ENCODE measurements at regions not wholly inside any gene's neighbourhood (a gene's known extent, or its start where the extent isn't known, plus 50 kb on each side); places are given as distances from the start of the nearest gene placed in this dataset.
"Not testable (repeated sequence)": the region's sequence is repeated elsewhere in the genome, so short reads cannot be mapped to it uniquely, and the experiment has no call there.

DNA sequence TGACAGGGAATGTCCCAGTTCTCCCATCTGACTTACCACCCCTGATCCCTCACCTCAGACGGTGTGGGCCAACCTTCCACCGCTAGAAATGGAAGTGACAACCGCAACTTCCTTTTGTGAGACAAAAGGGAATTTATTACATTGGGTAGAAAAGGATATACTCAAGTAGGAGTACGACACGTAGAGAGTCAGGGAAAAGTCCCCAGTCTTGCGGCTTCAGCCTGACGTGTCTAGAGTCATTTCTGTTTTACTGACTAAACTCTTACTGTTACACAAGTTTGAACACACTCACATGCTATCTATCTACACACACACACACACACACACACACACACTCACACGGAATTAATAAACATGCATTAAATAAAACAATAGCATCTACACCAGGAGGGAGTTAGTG, 178.9 kb downstream of the COPRS start:
- peak; percentile 92 for DNase-seq
- peaks cover 38% of the 10 kb centered on the region for H3K27me3 Mint-ChIP-seq (ENCODE audit: low read depth)
- peak overlapping the region; percentile 76 for H3K27ac Mint-ChIP-seq
- CTCF ChIA-PET: no interaction called here
- intact Hi-C loops (cut with micrococcal nuclease): loop anchor here (1.0 to 5.0 kb wide), 5 partner anchors 123 to 361 kb away; partner anchors contain the start of gene UTP6
- peak overlapping the region; percentile 44 for H3K4me3 Mint-ChIP-seq
- H3K9me3 Mint-ChIP-seq: no peaks in the 10 kb centered on the region
- H3K36me3 Mint-ChIP-seq (ENCODE audit: low read depth): peaks cover 1% of the 10 kb centered on the region
- H3K4me1 Mint-ChIP-seq (ENCODE audit: low read depth): peaks cover 13% of the 10 kb centered on the region

GRCh38 chr17:31679667-31680066, 179.4 kb downstream of the COPRS start:
- H3K4me3 Mint-ChIP-seq: no peak overlapping the region
- H3K36me3 Mint-ChIP-seq (ENCODE audit: low read depth): peaks cover 1% of the 10 kb centered on the region
- H3K9me3 Mint-ChIP-seq: no peaks in the 10 kb centered on the region
- H3K27me3 Mint-ChIP-seq (ENCODE audit: low read depth): peaks cover 39% of the 10 kb centered on the region
- no peak for DNase-seq
- no peak overlapping the region for H3K27ac Mint-ChIP-seq
- intact Hi-C loops (cut with micrococcal nuclease): loop anchor here (1.0 to 5.0 kb wide), 5 partner anchors 122 to 361 kb away; partner anchors contain the start of gene UTP6
- CTCF ChIA-PET: no interaction called here
- peaks cover 13% of the 10 kb centered on the region for H3K4me1 Mint-ChIP-seq (ENCODE audit: low read depth)

DNA sequence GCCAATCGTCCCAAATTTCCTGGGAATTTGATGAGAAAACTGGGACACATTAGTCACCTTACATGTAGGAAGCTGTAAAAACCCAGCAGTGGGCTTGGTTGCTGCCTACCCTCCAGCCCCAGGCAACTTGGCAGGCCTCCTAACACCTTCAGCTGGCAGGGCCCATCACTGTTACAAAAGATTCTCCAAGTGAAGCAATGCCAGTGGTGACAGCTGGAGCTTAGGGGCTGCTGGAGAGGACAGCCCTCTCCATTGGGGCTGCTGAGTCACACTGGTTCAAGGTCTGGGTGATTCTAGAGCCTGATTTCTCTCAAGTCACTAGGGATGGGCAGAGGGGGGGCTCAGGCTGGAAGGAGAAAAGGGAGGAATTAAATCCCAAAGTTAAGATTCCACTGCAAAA, 180.6 kb downstream of the COPRS start:
- intact Hi-C loops (cut with micrococcal nuclease): no loop called here
- no peak overlapping the region for H3K27ac Mint-ChIP-seq
- no peak overlapping the region for H3K4me3 Mint-ChIP-seq
- peaks cover 13% of the 10 kb centered on the region for H3K4me1 Mint-ChIP-seq (ENCODE audit: low read depth)
- H3K27me3 Mint-ChIP-seq (ENCODE audit: low read depth): peaks cover 37% of the 10 kb centered on the region
- no peak for DNase-seq
- CTCF ChIA-PET: interaction anchor here (0.7 kb wide), 1 partner anchor 159 kb away, joined by 4 read pairs; no protein-coding TSS in a partner anchor
- no peaks in the 10 kb centered on the region for H3K9me3 Mint-ChIP-seq
- peaks cover 1% of the 10 kb centered on the region for H3K36me3 Mint-ChIP-seq (ENCODE audit: low read depth)

DNA sequence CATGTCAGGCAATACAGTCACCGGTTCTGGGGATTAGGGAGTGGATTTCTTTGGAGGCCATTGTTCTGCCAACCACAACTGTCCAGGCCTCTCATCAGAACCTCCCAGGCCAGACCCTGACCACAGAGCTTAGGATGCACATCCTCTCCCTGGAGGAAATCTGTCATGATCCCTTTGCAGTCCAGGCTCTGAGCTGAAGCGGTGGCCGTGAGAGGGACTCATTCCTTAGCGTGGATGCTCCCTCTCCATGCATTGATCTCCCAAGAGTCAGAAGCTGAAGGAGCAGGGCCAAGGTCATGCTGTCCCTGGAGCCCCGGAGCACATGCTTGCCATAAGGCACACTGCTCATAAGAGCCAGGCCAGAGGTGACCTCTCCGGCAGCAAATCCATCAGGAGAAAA, 181.4 kb downstream of the COPRS start:
- intact Hi-C loops (cut with micrococcal nuclease): no loop called here
- no peaks in the 10 kb centered on the region for H3K9me3 Mint-ChIP-seq
- no peak for DNase-seq
- peaks cover 40% of the 10 kb centered on the region for H3K27me3 Mint-ChIP-seq (ENCODE audit: low read depth)
- H3K36me3 Mint-ChIP-seq (ENCODE audit: low read depth): peaks cover 1% of the 10 kb centered on the region
- H3K4me3 Mint-ChIP-seq: no peak overlapping the region
- CTCF ChIA-PET: no interaction called here
- peaks cover 13% of the 10 kb centered on the region for H3K4me1 Mint-ChIP-seq (ENCODE audit: low read depth)
- no peak overlapping the region for H3K27ac Mint-ChIP-seq

DNA sequence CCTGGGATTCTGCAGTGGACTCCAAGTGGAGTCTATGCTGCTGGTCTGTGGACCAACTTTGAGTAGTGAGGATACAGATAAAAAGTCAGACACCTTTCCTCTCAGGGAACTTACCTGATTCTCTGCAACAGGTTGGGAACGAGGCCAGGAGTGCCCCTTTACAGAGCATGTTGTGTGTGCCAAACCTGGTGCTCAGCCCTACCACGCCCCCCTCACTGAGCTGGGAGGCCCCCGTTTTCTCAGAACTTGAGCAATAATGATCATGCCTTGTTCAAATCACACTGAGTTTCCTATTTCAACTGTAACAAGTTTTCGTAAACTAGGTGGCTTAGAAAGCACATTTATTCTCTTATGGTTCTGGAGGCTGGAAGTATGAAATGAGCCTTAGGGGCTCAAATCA, 182.0 kb downstream of the COPRS start:
- H3K27me3 Mint-ChIP-seq (ENCODE audit: low read depth): peaks cover 41% of the 10 kb centered on the region
- no peak overlapping the region for H3K27ac Mint-ChIP-seq
- peaks cover 1% of the 10 kb centered on the region for H3K36me3 Mint-ChIP-seq (ENCODE audit: low read depth)
- CTCF ChIA-PET: no interaction called here
- peaks cover 13% of the 10 kb centered on the region for H3K4me1 Mint-ChIP-seq (ENCODE audit: low read depth)
- H3K9me3 Mint-ChIP-seq: no peaks in the 10 kb centered on the region
- H3K4me3 Mint-ChIP-seq: no peak overlapping the region
- DNase-seq: no peak
- intact Hi-C loops (cut with micrococcal nuclease): no loop called here

DNA sequence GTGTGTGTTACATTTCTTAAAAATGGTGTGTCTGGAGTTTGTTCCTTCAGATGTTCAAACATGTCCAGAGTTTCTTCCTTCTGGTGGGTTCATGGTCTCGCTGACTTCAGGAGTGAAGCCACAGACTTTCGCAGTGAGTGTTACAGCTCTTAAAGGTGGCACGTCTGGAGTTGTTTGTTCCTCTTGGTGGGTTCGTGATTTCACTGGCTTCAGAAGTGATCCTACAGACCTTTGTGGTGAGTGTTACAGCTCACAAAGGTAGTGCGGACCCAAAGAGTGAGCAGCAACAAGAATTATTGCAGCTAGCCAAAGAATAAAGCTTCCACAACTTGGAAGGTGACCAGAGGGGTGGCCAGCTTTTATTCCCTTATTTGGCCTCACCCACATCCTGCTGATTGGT, 183.7 kb downstream of the COPRS start:
- intact Hi-C loops (cut with micrococcal nuclease); H3K4me3 Mint-ChIP-seq; H3K27ac Mint-ChIP-seq; CTCF ChIA-PET; DNase-seq; H3K9me3 Mint-ChIP-seq; H3K36me3 Mint-ChIP-seq (ENCODE audit: low read depth): not testable (repeated sequence)
- H3K4me1 Mint-ChIP-seq (ENCODE audit: low read depth): peaks cover 11% of the 10 kb centered on the region
- H3K27me3 Mint-ChIP-seq (ENCODE audit: low read depth): peaks cover 49% of the 10 kb centered on the region

GRCh38 chr17:31674717-31675349, 184.2 kb downstream of the COPRS start:
- intact Hi-C loops (cut with micrococcal nuclease): no loop called here
- no peak for DNase-seq
- peaks cover 48% of the 10 kb centered on the region for H3K27me3 Mint-ChIP-seq (ENCODE audit: low read depth)
- H3K36me3 Mint-ChIP-seq (ENCODE audit: low read depth): no peaks in the 10 kb centered on the region
- peaks cover 5% of the 10 kb centered on the region for H3K4me1 Mint-ChIP-seq (ENCODE audit: low read depth)
- no peaks in the 10 kb centered on the region for H3K9me3 Mint-ChIP-seq
- H3K4me3 Mint-ChIP-seq: no peak overlapping the region
- CTCF ChIA-PET: no interaction called here
- no peak overlapping the region for H3K27ac Mint-ChIP-seq

DNA sequence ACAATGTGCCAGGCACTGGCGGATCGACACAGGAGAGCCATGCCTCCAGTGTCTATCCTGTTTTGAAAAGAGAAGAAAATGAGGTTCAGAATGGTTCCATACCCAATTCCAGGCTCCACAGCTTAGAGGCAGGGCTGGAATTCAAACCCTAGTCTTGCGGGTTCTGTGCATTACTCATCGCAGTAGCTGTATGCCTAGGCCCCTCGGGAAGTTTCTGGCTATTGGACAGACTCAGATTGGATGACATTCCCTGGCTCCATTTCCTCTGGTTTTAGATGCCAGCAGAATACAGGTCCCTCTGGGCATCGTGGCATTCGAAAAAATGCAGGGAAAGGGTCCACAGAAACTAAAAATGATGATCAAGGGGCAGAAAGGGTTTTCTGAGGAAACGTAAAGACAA, 184.7 kb downstream of the COPRS start:
- Mint-ChIP-seq H3K27ac (no peak overlapping the region), H3K4me1 (ENCODE audit: low read depth) (no peaks in the 10 kb centered on the region), H3K36me3 (ENCODE audit: low read depth) (no peaks in the 10 kb centered on the region), H3K9me3 (no peaks in the 10 kb centered on the region), H3K27me3 (ENCODE audit: low read depth) (peaks cover 52% of the 10 kb centered on the region), H3K4me3 (no peak overlapping the region)
- intact Hi-C loops (cut with micrococcal nuclease): no loop called here
- DNase-seq: no peak
- CTCF ChIA-PET: no interaction called here

GRCh38 chr17:31673076-31673475, 186.0 kb downstream of the COPRS start:
- Mint-ChIP-seq H3K27me3 (ENCODE audit: low read depth) (peaks cover 58% of the 10 kb centered on the region), H3K9me3 (no peaks in the 10 kb centered on the region), H3K4me1 (ENCODE audit: low read depth) (no peaks in the 10 kb centered on the region), H3K36me3 (ENCODE audit: low read depth) (no peaks in the 10 kb centered on the region), H3K4me3 (no peak overlapping the region), H3K27ac (no peak overlapping the region)
- CTCF ChIA-PET: interaction anchor here (0.6 kb wide), 1 partner anchor 54 kb away, joined by 4 read pairs; no protein-coding TSS in a partner anchor
- DNase-seq: no peak
- intact Hi-C loops (cut with micrococcal nuclease): no loop called here

DNA sequence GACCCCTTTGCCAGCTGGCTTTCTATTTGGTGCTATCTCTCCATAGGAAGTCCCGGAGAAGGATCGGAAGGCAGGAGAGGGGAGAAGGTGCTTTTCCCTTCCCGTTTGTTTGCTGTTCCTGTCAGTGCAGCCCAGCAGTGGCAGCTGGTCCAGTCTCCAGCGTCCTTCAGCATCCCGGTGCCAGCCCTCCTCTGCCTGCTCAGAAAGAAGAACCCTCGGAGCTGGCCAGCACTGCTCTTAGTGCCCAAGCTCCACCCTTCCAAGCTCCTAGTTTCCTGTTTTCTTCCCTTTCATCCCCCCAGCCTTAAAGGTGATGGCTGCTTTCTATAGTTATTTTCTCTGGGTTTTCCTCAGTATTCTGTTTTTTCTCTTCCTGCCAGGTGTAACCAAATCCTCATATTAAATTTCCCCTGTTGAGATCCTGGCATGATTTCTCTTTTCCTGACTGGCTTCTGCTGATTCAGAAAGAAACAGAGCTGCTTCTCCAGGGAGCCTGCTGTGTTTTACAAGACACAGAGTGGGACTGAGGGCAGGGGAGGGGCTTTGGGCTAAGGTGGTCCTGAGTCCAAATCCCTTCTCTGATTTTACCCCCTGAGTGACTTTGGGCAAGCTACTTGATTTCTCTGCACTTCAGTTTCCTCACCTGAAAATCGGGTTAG, 186.8 kb downstream of the COPRS start:
- H3K4me3 Mint-ChIP-seq: no peak overlapping the region
- no peaks in the 10 kb centered on the region for H3K36me3 Mint-ChIP-seq (ENCODE audit: low read depth)
- no peaks in the 10 kb centered on the region for H3K4me1 Mint-ChIP-seq (ENCODE audit: low read depth)
- intact Hi-C loops (cut with micrococcal nuclease): no loop called here
- no peak overlapping the region for H3K27ac Mint-ChIP-seq
- H3K27me3 Mint-ChIP-seq (ENCODE audit: low read depth): peaks cover 64% of the 10 kb centered on the region
- DNase-seq: no peak
- CTCF ChIA-PET: interaction anchor here (0.6 kb wide), 2 partner anchors 55 to 1174 kb away, joined by 3 to 4 read pairs; no protein-coding TSS in a partner anchor
- no peaks in the 10 kb centered on the region for H3K9me3 Mint-ChIP-seq

GRCh38 chr17:31663576-31663975, 195.5 kb downstream of the COPRS start:
- Mint-ChIP-seq H3K4me3 (no peak overlapping the region), H3K9me3 (peaks cover 34% of the 10 kb centered on the region), H3K36me3 (ENCODE audit: low read depth) (peaks cover 4% of the 10 kb centered on the region), H3K4me1 (ENCODE audit: low read depth) (no peaks in the 10 kb centered on the region), H3K27ac (no peak overlapping the region), H3K27me3 (ENCODE audit: low read depth) (peaks cover 29% of the 10 kb centered on the region)
- intact Hi-C loops (cut with micrococcal nuclease): no loop called here
- DNase-seq: no peak
- CTCF ChIA-PET: no interaction called here

DNA sequence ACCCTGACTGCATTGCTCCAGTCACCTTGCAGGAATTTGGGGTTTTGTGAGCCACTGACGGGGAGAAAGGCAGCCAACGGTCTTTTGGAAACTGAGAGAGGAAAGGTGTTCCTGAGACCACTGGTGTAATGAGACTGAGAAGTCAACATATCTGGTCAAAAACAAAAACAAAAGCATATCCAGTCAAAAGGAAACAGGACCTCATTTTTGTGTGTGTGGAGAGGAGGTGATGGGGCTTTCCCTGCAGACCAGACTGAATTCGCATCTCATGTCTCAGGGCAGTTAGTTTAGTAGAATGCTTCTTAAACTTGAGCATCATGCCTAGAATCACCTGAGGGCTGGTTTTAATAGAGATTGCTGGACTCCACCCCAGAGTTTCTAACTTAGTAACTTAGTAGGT, 198.4 kb downstream of the COPRS start:
- no peak overlapping the region for H3K27ac Mint-ChIP-seq
- peaks cover 26% of the 10 kb centered on the region for H3K9me3 Mint-ChIP-seq
- CTCF ChIA-PET: no interaction called here
- H3K4me1 Mint-ChIP-seq (ENCODE audit: low read depth): no peaks in the 10 kb centered on the region
- H3K27me3 Mint-ChIP-seq (ENCODE audit: low read depth): peaks cover 8% of the 10 kb centered on the region
- no peak overlapping the region for H3K4me3 Mint-ChIP-seq
- H3K36me3 Mint-ChIP-seq (ENCODE audit: low read depth): peaks cover 4% of the 10 kb centered on the region
- intact Hi-C loops (cut with micrococcal nuclease): no loop called here
- DNase-seq: no peak

GRCh38 chr17:31657876-31658275, 201.2 kb downstream of the COPRS start:
- Mint-ChIP-seq H3K4me3 (no peak overlapping the region), H3K9me3 (peaks cover 6% of the 10 kb centered on the region), H3K4me1 (ENCODE audit: low read depth) (no peaks in the 10 kb centered on the region), H3K27ac (no peak overlapping the region), H3K36me3 (ENCODE audit: low read depth) (peaks cover 1% of the 10 kb centered on the region), H3K27me3 (ENCODE audit: low read depth) (peaks cover 8% of the 10 kb centered on the region)
- CTCF ChIA-PET: no interaction called here
- intact Hi-C loops (cut with micrococcal nuclease): no loop called here
- no peak for DNase-seq

All from activated naive CD4-positive, alpha-beta T cell treated with anti-CD3 and anti-CD28 coated beads for 36 hours (primary cell).